GM12878 (cell line): ENCODE measurements at regions not wholly inside any gene's neighbourhood (a gene's known extent, or its start where the extent isn't known, plus 50 kb on each side); places are given as distances from the start of the nearest gene placed in this dataset.

Source experiments
- ATAC-seq: fragments of 200-7000 bp; cut with Tn5 transposase; 3 replicates; pipeline ENCODE4 v1.9.1; 2020; ENCODE audit warnings: mild to moderate bottlenecking, moderate library complexity
- BruUV-seq: library from RNA; stranded (reverse); fragments of 400-500 nt; replicated peaks from 2 replicates; lab custom pipeline; 2021; lab: Mats Ljungman, UMichigan
- CTCF ChIA-PET: fragments of 300-600 bp; sonication (Branson Sonifier 250); formaldehyde crosslinking; extraction: SDS; loops from one replicate; lab custom pipeline; 2021; ENCODE audit warnings: inconsistent platforms; lab: Yijun Ruan, JAX
- POLR2A ChIA-PET: fragments of 350-600 bp; formaldehyde crosslinking; extraction: SDS; loops from one replicate; lab custom pipeline; 2021; ENCODE audit warnings: inconsistent platforms; lab: Charles Lee
- RAD21 ChIA-PET: fragments of 300-600 bp; sonication (Branson Sonifier 250); formaldehyde crosslinking; loops from one replicate; lab custom pipeline; 2023; ENCODE audit warnings: antibody characterized with exemption; ENCODE audit not compliant: unreplicated experiment; lab: Charles Lee
- SMC1A ChIA-PET: fragments of 300-600 bp; sonication (Branson Sonifier 250); formaldehyde crosslinking; loops from one replicate; lab custom pipeline; 2023; ENCODE audit not compliant: unreplicated experiment, uncharacterized antibody; lab: Charles Lee
- DNase-seq: peaks from one replicate; pipeline ENCODE4 v3.0.0-alpha.2; 2011; ENCODE audit warnings: low read depth, low spot score
- FAIRE-seq: peaks from 3 replicates; lab custom pipeline; 2011; peaks lifted over from hg19 to GRCh38; lab: Jason Lieb, UNC
- H2AFZ ChIP-seq: 2 replicates; pipeline ENCODE4 v1.6.0; 2011; ENCODE audit warnings: low read depth, low read length, control low read depth; ENCODE audit not compliant: control insufficient read depth
- H3K27ac ChIP-seq: 2 replicates; pipeline ENCODE4 v1.5.1; 2011; ENCODE audit warnings: control low read depth; ENCODE audit not compliant: control insufficient read depth, insufficient read depth
- H3K27me3 ChIP-seq, 2 experiments: replicated peaks in 1 of 2; 2 replicates each; pipeline versions ENCODE4 v1.6.0 to v1.6.1; 2011; ENCODE audit warnings: low read length in 1 of 2; ENCODE audit not compliant: control insufficient read depth in 2 of 2, insufficient read depth in 2 of 2
- H3K36me3 ChIP-seq, 2 experiments: 2 replicates each; pipeline ENCODE4 v1.5.1; 2011; ENCODE audit warnings: low read length in 1 of 2; ENCODE audit not compliant: control insufficient read depth in 2 of 2, insufficient read depth in 2 of 2
- H3K4me1 ChIP-seq: 2 replicates; pipeline ENCODE4 v1.6.1; 2011; ENCODE audit warnings: mild to moderate bottlenecking, low read length, moderate library complexity, mixed read lengths; ENCODE audit not compliant: control insufficient read depth, insufficient read depth
- H3K4me2 ChIP-seq: 2 replicates; pipeline ENCODE4 v1.6.0; 2011; ENCODE audit warnings: control low read depth; ENCODE audit not compliant: control insufficient read depth, insufficient read depth
- H3K4me3 ChIP-seq: fragments of 200-600 bp; sonication (generic); 2 replicates; pipeline ENCODE4 v1.5.1; 2016
- H3K79me2 ChIP-seq: 2 replicates; pipeline ENCODE4 v1.6.0; 2011; ENCODE audit warnings: low read length; ENCODE audit not compliant: control insufficient read depth, insufficient read depth
- H3K9ac ChIP-seq: 2 replicates; pipeline ENCODE4 v1.8.0; 2011; ENCODE audit warnings: low read length, control low read depth, mixed read lengths; ENCODE audit not compliant: control insufficient read depth, insufficient read depth
- H3K9me3 ChIP-seq: replicated peaks from 3 replicates; pipeline ENCODE4 v1.5.1; 2011; ENCODE audit warnings: mild to moderate bottlenecking, low read length; ENCODE audit not compliant: control insufficient read depth, insufficient read depth
- H4K20me1 ChIP-seq: 2 replicates; pipeline ENCODE4 v1.6.0; 2011; ENCODE audit not compliant: control insufficient read depth, insufficient read depth
- MEF2B ChIP-seq: fragments of 450-650 bp; IDR thresholded peaks from 2 replicates; pipeline ENCODE4 v1.6.1; 2018; ENCODE audit warnings: mild to moderate bottlenecking, moderate library complexity; ENCODE audit not compliant: partially characterized antibody, poor library complexity, severe bottlenecking
- WGBS: methylation state at CpG from one replicate; pipeline ENCODE4 v1.1.6; 2016; ENCODE audit warnings: low lambda C conversion rate; ENCODE audit not compliant: insufficient replicate concordance, insufficient coverage; ENCODE audit errors: missing lambda C conversion rate; 5-methylcytosine and 5-hydroxymethylcytosine counted together
- in situ Hi-C: fragments of 300-500 bp; cut with MboI; formaldehyde crosslinking; loops from 9 replicates; pipeline ENCODE4 v1.14.3; 2018; ENCODE audit warnings: mixed read lengths
- intact Hi-C: fragments of 100-400 bp; cut with micrococcal nuclease; formaldehyde crosslinking; loops from one replicate; pipeline ENCODE4 v1.14.2; 2022; ENCODE audit not compliant: unreplicated experiment
- TF ChIP-seq, protein P1 (sequence below): IDR thresholded peaks from 2 replicates; pipeline ENCODE4 v1.6.1; 2011; ENCODE audit warnings: low read depth, mild to moderate bottlenecking, low read length, moderate library complexity, borderline replicate concordance; ENCODE audit errors: extremely low read depth

DNA sequence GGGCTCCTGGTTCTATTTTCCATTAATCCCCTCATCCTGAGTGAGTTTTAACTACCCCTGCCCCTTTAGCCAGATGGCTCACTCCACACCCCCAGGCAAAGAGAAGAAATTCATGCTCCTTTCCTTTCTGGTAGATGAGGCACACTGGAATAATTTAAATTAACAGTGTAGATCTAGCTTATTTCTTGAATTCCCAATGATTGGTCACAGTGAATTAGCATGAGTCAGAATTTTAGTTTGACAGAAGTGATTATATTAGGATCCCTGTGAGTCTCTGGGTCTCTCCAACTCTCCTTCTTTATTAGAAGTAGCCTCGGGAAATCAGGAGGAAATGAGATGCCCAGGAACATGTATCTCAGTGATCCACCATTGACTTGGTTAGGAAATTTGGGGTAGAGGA lies 103.1 kb upstream of the KAZN start:
- Histone ChIP-seq H3K4me1 (no peaks in the 10 kb centered on the region), H2AFZ (no peak overlapping the region), H3K4me2 (no peak overlapping the region), H4K20me1 (no peaks in the 10 kb centered on the region), H3K4me3 (no peak overlapping the region), H3K27ac (no peak overlapping the region), H3K27me3 (no peaks in the 10 kb centered on the region), H3K9me3 (no peaks in the 10 kb centered on the region; the same call in 2 of the 3 replicates), H3K9ac (no peak overlapping the region), H3K36me3 (no peaks in the 10 kb centered on the region), H3K79me2 (no peaks in the 10 kb centered on the region)
- 29% methylated on average over 1 of the region's 1 CpG for WGBS
- TF ChIP-seq, protein P1, sequence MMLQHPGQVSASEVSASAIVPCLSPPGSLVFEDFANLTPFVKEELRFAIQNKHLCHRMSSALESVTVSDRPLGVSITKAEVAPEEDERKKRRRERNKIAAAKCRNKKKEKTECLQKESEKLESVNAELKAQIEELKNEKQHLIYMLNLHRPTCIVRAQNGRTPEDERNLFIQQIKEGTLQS = no peak
- no TSS peak for BruUV-seq
- FAIRE-seq (no peak), ATAC-seq (no peak), DNase-seq (no peak)
- intact Hi-C loops = no loop called here
- RAD21 ChIA-PET = no interaction called here
- SMC1A ChIA-PET = interaction anchor here (0.8 kb wide), 1 partner anchor 74 kb away, joined by 3 read pairs; no protein-coding TSS in a partner anchor
- POLR2A ChIA-PET = no interaction called here
- CTCF ChIA-PET = no interaction called here
- in situ Hi-C loops = no loop called here

DNA sequence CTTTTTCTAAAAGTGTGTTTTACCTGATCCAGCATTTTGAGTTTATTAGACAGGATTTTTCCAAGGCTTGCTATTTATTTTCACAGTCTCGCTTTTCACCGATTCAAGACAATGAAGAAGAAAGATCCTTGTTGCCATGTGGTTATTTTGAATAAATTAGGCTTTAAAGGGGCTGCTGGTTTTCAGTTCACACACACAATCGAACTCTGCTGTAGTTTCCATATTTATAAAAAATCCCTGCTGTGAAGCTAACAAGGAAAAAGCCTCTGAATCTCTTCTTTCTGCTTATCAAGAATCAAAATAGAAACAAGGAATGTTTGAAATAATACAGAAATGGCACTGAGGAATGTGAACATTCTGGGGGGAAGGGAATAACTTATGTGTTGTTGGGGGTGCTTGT lies 102.5 kb upstream of the KAZN start:
- no peak for TF ChIP-seq MEF2B
- RAD21 ChIA-PET = no interaction called here
- no peaks in the 10 kb centered on the region for H3K27me3 ChIP-seq
- H3K4me1 ChIP-seq = no peaks in the 10 kb centered on the region
- WGBS = 31% methylated on average over 3 of the region's 3 CpGs
- H3K27ac ChIP-seq = no peak overlapping the region
- DNase-seq = no peak
- H3K9me3 ChIP-seq = no peaks in the 10 kb centered on the region; the same call in 2 of the 3 replicates
- intact Hi-C loops (no loop called here), in situ Hi-C loops (no loop called here)
- SMC1A ChIA-PET = interaction anchor here (0.9 kb wide), 1 partner anchor 17 kb away, joined by 3 read pairs; no protein-coding TSS in a partner anchor
- no peak overlapping the region for H3K4me3 ChIP-seq
- CTCF ChIA-PET = no interaction called here
- ATAC-seq = no peak
- H4K20me1 ChIP-seq = no peaks in the 10 kb centered on the region
- no TSS peak for BruUV-seq
- FAIRE-seq = no peak
- POLR2A ChIA-PET = no interaction called here
- H3K9ac ChIP-seq = no peak overlapping the region
- H3K4me2 ChIP-seq = no peak overlapping the region
- H2AFZ ChIP-seq = no peak overlapping the region
- H3K79me2 ChIP-seq = no peaks in the 10 kb centered on the region
- no peaks in the 10 kb centered on the region for H3K36me3 ChIP-seq
